ENCODE measurements at regions not wholly inside any gene's neighbourhood (a gene's known extent, or its start where the extent isn't known, plus 50 kb on each side); places are given as distances from the start of the nearest gene placed in this dataset. TPM values are rescaled to one million over a fixed set of nuclear protein-coding genes. Genes with fewer than 3 reads are reported as not detected.

DNA sequence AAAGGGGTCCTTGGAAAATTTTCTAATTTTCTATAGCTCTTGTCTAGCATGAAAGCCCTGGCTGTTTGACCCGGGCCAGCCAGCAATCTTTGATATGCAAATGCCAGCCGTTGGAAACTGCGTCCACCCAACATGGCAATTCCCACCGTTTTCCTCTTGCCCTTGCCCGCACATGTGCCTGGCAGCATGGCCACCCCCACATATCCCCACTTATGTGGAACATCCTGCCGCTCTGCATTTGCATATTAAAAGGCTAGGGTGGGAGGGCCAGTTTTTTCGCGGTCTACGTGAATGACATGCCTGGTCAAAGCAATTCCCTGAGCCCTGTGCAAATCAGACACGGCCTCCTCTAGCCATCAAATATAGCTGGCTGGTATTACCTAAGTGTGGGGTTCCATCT, 110.3 kb upstream of the TDRD3 start:
- DNase-seq: no peak

DNA sequence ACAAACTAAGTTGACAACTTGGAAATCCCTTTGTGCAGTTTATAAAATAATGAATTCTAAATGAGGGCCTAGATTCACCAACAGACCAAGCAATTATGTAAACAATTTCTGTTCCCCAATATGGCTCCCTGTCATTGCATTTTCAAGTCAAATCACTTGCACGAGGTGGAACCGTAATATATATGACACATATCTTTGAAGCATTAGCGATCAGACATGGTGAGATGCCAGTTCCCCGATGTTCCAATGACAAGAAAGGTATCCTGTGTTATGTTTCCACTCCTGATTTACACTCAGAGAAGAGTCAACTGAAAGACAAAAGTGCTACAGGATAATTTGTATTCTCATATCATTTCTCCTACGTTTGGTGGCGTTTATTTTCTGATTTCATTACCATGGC, 108.5 kb upstream of the TDRD3 start:
- no peak for DNase-seq

DNA sequence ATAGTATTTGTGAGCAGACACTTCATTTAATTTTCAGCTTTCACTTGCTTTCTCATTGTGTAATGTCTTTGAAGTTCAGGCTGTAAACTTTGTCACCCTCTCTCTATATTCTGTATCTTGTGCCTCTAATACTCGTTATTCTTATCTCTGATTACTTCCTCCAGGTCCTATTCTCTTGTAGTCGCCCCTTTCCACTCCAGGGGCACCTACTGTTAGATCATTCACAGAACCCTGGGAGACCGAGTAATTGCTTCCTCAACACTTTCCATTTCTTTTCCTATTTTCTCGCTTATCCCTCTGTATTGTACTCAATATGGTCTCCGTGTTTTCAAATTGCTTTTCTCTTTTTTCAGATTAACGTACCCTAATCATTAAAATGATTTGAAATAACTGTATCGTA, 93.9 kb upstream of the TDRD3 start:
- DNase-seq: no peak

DNA sequence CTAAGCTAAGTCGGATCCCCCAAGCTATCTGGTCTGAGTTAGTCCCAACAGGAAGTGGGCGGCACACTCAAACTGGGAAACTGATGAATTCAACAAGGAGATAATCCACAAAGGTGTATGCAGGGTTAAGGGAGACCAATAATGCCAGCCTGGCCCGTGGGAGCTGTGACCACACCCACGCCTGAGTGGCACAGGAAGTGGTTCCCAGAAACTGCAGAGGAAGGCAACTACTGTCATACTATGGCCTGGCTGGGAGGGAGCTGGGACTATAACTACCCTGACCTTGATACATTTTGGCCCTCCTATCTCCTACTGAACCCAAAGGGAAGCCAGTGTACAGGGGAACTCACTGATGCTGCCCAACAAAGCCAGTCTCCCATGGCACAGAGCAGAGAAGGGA, 85.5 kb upstream of the TDRD3 start:
- DNase-seq: no peak

DNA sequence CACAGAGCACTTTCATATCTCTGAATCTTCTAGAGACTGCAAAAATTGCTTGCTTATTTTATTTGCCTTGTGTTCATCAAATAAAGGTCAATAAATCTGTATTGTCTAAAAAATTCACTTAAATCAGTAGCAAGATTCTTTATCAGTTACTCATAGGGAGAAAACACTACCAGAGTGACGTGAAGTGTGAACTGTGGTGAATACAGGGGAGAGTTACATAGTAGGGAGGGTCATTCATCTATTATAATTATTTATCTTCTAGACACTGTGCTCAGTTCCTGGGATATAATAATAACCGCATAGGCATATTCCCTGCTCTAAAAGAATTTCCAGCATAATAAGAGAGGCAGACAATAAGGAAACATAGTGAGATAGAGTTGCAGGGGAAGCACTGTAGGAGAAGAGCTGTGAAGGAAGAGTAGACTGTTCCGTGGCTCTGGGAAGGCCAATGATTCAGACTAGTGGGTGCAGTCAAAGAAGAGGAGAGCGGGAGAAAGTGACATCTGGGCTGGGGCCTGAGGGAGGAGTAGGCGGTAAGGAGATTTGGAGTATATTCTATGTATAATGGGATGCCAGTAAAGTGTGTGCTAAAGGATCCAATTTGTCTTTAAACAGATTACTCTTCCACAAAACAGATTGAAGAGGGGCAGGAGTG, 84.0 kb upstream of the TDRD3 start:
- DNase-seq: peak; percentile 6

DNA sequence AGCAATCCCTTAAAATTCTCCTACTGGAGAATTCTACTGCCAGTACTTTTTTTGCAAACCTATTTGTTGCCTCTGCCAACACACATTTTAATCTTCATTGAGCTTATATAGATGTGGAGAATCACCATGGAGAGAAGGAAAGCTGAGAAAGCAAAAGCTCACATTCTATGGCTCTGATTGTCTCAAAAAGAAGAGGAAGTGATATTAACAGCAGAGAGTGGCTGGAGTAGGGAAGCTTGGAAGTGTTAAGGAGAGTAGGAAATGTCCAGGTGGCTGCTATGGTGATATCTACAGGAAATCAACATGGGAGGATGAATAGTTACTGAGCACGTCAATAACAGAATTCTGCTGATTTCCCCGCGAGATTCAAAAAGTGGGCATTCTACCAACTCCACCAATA, 78.8 kb upstream of the TDRD3 start:
- DNase-seq: no peak

DNA sequence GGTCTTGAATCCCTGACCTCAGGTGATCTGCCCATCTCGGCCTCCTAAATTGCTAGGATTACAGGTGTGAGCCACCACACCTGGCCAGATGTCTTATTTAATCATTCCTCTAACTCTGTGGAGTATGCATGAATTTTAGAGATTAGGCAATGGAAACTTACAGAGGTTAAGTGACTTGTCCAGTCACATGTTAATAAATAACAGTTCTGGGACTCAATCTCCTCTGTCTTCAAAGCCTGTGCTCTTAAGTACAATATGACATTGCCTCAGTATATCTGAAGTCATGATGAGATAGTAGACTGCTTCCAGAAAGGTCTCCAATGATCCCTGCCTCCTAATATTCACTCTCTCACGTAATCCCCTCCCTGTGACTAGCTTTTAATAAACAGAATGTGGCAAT, 72.9 kb upstream of the TDRD3 start:
- DNase-seq: no peak

DNA sequence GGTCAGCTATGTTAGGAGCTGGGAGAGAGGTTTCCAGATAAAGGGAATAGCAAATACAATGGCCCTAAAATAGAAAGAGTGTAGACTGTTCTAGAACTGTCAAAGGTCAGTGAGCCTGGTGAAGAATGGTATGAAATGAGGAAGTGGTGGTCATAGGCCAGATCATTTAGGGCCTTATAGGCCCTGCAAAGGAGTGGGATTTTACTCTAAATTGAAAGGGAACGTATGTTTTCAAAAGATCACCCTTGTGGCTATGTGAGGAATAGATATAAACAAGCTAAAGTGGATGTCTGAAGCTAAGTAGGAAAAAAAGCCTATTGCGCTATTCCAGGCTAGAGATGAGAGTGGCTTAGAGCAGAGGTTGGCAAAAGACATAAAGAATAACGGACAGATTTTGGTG, 70.7 kb upstream of the TDRD3 start:
- DNase-seq: no peak

DNA sequence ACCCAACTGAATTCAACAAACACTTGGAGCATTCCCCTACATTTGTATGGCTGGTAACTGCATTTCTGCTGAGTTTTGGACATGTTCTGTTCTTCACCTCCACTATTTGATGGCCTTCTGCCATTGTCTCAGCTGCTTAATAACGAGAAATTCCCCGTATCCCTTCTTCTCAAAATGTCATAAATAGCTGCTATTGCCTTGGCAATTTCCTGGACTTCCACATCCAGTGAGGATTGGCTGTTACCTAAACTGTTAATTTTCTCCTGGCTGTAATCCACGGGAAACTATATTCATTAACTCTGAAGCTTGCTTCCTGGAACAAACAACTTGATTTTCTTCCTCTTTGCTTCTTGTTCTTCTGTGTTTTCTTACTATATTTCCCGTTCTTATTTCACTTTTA, 69.5 kb upstream of the TDRD3 start:
- DNase-seq: no peak

DNA sequence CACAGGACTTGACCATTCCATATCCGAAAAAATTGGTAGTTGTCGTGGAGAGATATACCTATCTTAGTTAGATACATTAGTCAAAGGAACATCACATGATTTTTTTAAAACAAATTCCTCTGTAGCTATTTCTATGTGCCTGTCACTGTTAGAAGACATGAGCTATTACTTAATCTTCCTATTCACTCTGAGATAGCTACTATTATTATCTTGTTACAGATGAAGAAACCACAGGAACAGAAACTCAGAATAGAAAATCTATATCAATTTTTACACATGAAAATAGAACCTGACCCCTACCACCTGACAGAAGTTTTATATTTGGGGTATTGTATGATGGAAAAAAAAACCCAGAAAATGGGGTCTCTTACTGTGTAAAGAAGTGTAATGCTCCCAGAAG, 68.9 kb upstream of the TDRD3 start:
- no peak for DNase-seq

DNA sequence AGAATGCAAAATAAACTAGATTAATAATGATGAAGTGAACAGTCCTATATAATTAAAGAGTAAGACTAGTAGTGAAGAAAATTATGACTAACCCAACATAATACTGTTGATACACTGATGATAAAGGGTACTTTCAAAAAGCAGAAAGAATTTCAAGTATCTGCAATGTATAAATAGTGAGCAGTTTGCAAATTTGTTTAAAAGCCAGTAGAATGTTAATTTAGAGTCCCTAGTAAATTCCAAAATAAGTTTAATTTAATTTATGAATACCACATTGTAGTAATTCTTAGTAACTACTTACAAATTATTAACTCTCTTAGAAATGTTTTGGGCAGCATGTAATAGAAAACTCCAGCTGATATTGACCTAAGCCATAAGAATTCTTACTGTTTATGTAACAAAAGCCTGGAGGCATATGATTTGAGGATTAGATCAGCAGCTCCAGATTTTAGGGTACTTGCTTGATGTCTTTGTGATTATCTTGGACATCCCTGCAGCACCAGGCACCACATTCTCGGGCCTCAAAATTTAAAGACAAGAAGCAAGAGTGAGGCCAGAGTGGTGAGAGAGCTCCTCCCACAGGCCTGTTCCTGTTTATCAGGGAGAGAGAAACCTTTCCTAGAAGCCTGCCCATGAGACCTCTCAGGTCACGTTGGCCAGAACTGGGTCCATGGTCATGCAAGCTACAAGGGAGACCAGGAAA, 67.6 kb upstream of the TDRD3 start:
- DNase-seq: peak; percentile 6

DNA sequence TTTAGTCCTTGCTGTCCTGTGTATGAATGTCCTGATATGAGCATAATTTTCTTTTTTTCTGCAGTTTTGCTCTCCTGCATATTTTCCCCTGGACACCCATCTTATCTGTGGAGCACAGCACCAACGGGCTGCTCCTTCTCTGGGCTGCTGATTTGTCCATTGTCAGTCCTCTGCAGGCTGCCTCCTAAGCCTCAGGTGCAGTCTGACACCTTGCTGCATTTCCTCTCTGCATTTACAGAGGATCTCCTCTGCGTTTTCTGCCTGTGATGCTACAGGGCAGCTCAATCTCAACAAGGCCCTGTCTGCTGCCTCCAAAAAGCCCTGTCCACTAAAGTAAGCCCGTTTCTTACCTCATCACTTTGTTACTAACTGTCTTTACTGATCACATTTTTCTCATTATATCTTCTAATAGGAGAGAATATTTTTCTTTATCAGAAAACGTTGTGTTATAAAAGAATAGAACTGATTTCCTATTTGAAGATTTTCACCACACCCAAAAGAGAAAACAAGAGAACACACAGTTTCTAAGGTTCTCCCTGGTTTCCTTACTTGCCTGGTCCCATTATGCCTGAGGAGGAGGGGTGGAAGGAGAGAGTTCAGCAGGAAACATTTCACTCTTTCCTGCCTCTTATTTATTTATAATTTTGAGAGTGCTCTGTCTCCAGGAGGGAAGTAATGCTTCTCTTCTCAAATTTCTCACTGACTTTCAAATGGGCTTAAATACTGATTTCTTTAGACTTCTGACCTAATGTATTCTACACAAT, 65.6 kb upstream of the TDRD3 start:
- DNase-seq: no peak

DNA sequence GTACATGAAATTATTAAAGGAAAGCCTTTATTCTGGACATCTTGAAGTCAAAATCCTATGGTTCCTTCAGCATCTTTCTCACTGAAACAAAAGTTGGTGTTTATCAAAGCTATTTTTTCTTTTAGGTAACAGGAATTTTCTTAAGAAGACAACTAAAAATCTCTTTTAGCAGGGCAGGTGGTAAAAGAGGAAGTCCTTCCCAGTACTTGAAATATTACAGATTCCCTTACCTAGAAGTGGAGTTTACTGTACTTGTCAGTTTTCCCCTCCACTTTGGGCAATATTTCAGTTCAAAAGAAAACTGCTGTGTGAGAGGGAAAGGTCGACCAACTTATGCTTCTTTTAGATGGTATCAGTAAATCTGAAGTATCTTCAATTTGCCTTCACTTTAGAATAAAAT, 64.3 kb upstream of the TDRD3 start:
- DNase-seq: no peak

DNA sequence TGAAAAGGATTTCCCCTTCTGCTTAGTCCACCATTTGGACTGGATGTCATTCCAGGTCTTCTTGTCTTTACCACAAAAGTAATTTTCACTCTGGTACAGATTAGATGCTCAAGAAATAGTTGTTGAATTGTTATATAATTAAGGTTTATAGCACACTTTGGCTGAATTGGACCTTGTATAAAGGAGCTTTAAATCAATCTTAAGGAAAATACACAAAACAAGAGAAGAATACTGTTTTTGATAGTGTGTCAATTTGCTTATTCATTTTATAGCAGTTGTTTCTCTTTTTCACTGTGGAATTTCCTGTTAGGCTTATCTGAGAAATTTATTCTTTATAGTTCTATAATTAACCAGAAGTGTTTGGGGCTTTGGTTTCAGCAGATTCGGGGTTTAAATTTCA, 62.7 kb upstream of the TDRD3 start:
- DNase-seq: no peak

DNA sequence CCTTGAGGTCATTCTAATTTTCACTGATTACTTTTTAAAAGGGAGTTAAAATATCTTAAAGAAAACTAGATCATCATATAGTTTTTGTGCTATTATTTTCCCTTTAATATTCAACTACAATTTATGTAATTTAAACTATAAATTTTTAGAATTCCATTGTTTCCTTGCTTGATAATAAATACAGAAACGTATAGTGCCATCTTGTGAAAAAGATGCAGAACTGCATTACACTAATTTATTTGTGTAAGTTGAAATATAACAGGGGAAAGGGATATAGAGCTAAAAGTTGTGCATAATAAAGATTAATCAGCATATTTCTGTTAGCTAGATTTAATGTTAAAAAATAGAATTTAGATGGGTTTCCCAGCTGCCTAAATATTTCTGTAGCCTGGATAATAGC, 61.5 kb upstream of the TDRD3 start:
- DNase-seq: no peak

DNA sequence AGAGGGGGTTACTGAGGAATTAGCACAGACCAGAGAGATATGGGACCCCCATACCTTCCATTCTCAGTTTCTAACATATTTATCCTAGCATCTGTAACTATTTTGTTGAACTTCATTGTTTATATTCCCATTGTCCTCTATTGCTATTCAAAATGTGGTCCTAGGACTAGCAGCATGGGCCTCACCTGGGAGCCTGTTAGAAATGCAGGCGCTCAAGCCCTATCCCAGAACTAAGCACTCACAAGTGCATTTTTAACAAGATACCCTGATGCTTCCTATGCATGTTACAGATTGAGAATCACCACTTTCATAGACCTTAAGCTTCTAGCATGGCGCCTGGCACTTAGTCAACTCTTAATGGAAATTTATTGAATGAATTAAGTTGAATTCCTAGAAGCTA, 58.3 kb upstream of the TDRD3 start:
- DNase-seq: no peak

DNA sequence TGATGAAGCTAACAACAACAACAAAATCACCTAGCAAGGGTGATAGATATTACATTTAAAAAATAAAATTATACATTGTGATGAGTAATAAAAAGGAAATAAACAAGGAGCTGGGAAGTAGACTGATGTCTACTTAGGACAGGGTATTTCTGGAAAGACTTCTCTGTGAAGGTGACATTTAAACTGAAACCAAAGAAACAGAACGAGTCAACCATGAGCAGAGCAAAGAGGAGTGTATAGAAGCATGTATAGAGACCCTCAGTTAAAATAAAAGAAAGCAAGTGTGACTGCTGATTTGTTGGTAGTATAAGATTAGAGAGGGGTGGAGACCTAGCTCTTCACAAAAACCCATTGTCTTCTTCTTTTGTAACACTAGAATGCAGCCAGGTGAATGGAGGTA, 53.0 kb upstream of the TDRD3 start:
- no peak for DNase-seq

DNA sequence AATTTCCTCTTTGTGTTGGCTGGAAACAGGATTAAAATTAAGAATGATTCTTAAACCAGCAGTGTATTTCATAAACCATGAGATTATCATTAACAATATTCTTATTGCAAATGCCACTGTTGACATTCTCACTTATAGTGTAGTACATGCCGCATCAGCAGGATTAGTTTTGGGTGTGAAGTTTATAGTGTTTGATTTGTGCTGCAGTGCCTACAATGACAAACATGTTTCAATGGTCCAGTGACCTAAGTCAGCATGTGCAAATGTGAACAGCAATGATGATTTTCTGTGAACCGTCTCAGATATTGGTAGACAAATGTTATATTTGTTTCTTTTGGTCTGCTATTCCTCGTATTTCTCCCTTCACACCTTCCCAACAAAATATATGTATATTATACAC, 49.8 kb upstream of the TDRD3 start:
- DNase-seq: no peak

Small RNAs in the stretch of these regions (small RNA-seq; reads per million reads assigned to genes)
- not detected for gene AL359920.1
